WERI-Rb-1 (cell line): ENCODE measurements at regions not wholly inside any gene's neighbourhood (a gene's known extent, or its start where the extent isn't known, plus 50 kb on each side); places are given as distances from the start of the nearest gene placed in this dataset.
A peak's percentile ranks its signal among the peaks of the same experiment; 100 is the strongest.

Experiments used
- DNase-seq: peaks from one replicate; pipeline ENCODE4 v3.0.0-alpha.2; 2020
- H3K27ac ChIP-seq: fragments of 250-450 bp; sonication (Bioruptor Pico); 2 replicates; pipeline ENCODE4 v1.5.1; 2020; ENCODE audit warnings: mild to moderate bottlenecking, moderate library complexity
- H3K27me3 ChIP-seq: fragments of 250-450 bp; sonication (Bioruptor Pico); 2 replicates; pipeline ENCODE4 v1.5.1; 2021; ENCODE audit warnings: mild to moderate bottlenecking, low read depth, moderate library complexity; ENCODE audit not compliant: insufficient read depth, severe bottlenecking
- H3K36me3 ChIP-seq: fragments of 250-450 bp; sonication (Bioruptor Pico); 2 replicates; pipeline ENCODE4 v1.5.1; 2020; ENCODE audit warnings: mild to moderate bottlenecking, moderate library complexity
- H3K4me3 ChIP-seq: 2 replicates; pipeline ENCODE4 v1.5.1; 2011; ENCODE audit warnings: low read depth, mild to moderate bottlenecking, control low read depth, low read length
- H3K9me3 ChIP-seq: fragments of 250-450 bp; sonication (Bioruptor Pico); 2 replicates; pipeline ENCODE4 v1.5.1; 2021; ENCODE audit warnings: mild to moderate bottlenecking, moderate library complexity; ENCODE audit not compliant: severe bottlenecking
- TF ChIP-seq, protein P1 (sequence below): IDR thresholded peaks from 2 replicates; pipeline ENCODE4 v1.5.1; 2011; ENCODE audit warnings: low read depth, mild to moderate bottlenecking, control low read depth, inconsistent platforms, low read length

GRCh38 chr13:111906306-111906705, 160.6 kb upstream of the SOX1 start:
- Histone ChIP-seq H3K9me3 (peaks cover 9% of the 10 kb centered on the region), H3K27me3 (peaks cover 93% of the 10 kb centered on the region), H3K4me3 (no peak overlapping the region), H3K27ac (no peak overlapping the region), H3K36me3 (no peaks in the 10 kb centered on the region)
- TF ChIP-seq, protein P1, sequence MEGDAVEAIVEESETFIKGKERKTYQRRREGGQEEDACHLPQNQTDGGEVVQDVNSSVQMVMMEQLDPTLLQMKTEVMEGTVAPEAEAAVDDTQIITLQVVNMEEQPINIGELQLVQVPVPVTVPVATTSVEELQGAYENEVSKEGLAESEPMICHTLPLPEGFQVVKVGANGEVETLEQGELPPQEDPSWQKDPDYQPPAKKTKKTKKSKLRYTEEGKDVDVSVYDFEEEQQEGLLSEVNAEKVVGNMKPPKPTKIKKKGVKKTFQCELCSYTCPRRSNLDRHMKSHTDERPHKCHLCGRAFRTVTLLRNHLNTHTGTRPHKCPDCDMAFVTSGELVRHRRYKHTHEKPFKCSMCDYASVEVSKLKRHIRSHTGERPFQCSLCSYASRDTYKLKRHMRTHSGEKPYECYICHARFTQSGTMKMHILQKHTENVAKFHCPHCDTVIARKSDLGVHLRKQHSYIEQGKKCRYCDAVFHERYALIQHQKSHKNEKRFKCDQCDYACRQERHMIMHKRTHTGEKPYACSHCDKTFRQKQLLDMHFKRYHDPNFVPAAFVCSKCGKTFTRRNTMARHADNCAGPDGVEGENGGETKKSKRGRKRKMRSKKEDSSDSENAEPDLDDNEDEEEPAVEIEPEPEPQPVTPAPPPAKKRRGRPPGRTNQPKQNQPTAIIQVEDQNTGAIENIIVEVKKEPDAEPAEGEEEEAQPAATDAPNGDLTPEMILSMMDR, result no peak
- peak; percentile 1 for DNase-seq

- peak; percentile 3 for DNase-seq
- Histone ChIP-seq H3K9me3 (peaks cover 5% of the 10 kb centered on the region), H3K36me3 (no peaks in the 10 kb centered on the region), H3K27ac (no peak overlapping the region), H3K4me3 (no peak overlapping the region), H3K27me3 (peaks cover 93% of the 10 kb centered on the region)
- TF ChIP-seq, protein P1, result no peak
Measured at GRCh38 chr13:111906816-111907215, 160.1 kb upstream of the SOX1 start.

DNA sequence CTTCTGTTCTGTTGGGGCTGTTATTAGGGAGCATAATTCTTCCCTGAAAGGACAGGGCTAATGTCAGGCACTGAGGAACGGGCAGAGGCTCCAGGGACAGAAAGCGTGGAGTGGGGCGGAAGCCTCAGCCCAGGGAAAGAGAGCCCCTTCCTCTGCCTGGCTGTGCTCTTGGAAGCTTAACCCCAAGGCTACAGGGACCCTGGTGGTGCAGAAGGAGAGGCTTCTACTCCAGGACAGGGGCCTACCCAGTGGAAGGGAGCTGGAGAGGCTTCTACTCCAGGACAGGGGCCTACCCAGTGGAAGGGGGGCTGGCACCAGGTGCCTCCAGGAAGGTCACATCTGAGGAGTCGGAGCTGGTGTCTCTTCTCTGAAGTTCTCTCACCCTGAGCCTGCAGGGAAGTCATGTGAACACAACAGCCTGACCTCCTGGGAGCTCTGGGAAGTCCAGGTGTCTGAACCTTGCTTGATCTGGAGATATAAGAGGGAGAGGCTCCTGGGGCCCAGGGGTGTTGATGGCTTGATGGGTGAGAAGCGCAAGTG, 159.5 kb upstream of the SOX1 start:
- Histone ChIP-seq H3K27ac (no peak overlapping the region), H3K27me3 (peaks cover 93% of the 10 kb centered on the region), H3K36me3 (no peaks in the 10 kb centered on the region), H3K4me3 (no peak overlapping the region), H3K9me3 (peaks cover 3% of the 10 kb centered on the region)
- TF ChIP-seq, protein P1, result no peak
- peak; percentile 5 for DNase-seq

GRCh38 chr13:111908361-111908760, 158.6 kb upstream of the SOX1 start:
- Histone ChIP-seq H3K9me3 (peaks cover 4% of the 10 kb centered on the region), H3K36me3 (no peaks in the 10 kb centered on the region), H3K27me3 (peaks cover 96% of the 10 kb centered on the region), H3K4me3 (no peak overlapping the region), H3K27ac (no peak overlapping the region)
- DNase-seq, result no peak
- TF ChIP-seq, protein P1, result no peak

DNA sequence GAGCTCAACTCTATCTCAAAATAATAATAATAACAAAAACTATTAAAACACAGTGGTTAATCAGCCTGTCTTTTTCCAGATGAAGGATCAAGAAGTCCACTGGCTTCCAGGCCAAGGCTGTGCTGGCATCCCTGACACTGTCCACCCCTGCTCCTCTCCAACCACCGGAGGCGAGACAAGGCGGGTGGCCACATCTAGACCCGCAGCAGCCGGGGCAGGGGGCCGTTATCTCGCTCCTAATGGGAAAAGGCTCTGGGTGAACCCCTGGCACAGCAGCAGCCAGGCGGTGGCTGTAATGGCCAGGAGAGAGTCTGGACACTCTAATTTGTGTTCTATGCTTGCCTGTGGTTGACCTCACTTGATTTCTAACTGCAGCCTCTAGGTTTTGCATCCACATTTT, 158.0 kb upstream of the SOX1 start:
- Histone ChIP-seq H3K36me3 (no peaks in the 10 kb centered on the region), H3K27ac (no peak overlapping the region), H3K9me3 (peaks cover 8% of the 10 kb centered on the region), H3K27me3 (peaks cover 96% of the 10 kb centered on the region), H3K4me3 (no peak overlapping the region)
- DNase-seq, result no peak
- TF ChIP-seq, protein P1, result no peak

DNA sequence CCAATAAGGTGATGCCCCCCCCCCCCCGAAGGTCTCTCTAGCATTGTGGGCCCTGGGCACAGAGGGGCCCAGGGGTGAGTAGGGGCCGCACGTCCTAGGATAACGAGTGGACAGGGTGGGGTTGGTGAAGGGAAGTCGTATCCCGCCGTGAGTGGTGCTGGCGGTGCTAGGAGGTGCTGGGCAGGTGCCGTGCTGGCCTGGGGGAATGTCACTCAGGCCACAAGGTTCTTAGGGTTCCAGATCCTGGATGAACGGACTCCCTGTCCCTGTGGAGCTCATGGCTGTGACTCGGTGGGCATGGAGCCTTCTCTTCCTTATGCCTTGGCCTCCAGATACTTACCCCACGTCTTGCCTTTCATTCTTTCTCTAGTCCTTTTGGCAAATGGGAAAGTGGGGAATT, 157.4 kb upstream of the SOX1 start:
- no peak overlapping the region for H3K4me3 ChIP-seq
- H3K36me3 ChIP-seq, result no peaks in the 10 kb centered on the region
- H3K9me3 ChIP-seq, result peaks cover 8% of the 10 kb centered on the region
- no peak overlapping the region for H3K27ac ChIP-seq
- DNase-seq, result no peak
- TF ChIP-seq, protein P1, result no peak
- H3K27me3 ChIP-seq, result peaks cover 96% of the 10 kb centered on the region
